NCI-H146 treated with DMSO at 0.1 percent for 48 hours (cell line): ENCODE measurements at regions not wholly inside any gene's neighbourhood (a gene's known extent, or its start where the extent isn't known, plus 50 kb on each side); places are given as distances from the start of the nearest gene placed in this dataset.

ENCODE experiments used
- DNase-seq: peaks from one replicate; lab custom pipeline; 2025; ENCODE audit not compliant: unreplicated experiment; lab: John Stamatoyannopoulos, UW

DNA sequence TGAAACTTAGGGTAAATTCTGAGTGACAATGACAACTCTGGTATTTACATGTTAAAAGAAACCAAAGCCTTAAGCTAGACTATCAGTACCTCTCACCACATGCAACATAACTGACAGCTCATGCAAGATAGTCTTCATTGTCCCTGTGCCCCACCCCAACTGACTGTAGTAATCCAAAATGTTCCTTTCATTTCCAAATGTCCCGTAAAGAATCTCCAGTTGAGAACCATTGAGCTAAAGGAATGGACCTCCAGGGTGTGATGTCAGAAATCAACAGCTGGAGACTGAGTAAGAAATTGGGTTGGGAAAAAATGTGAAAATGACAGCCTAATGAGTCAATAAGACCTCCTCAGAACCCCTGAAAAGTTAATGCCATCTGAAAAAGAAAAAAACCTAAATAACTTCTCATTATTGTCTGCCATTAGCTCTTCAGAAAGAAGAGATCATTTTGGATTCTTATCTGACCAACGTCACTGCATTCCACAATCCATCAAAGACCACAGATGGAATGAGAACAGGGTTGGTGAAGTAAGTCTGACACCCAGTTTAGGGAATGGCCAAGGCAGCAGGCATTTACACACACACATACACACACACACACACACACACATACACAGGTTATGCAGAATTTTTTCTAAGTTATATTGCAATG lies 51.7 kb upstream of the ACVR2A start:
- DNase-seq = no peak

DNA sequence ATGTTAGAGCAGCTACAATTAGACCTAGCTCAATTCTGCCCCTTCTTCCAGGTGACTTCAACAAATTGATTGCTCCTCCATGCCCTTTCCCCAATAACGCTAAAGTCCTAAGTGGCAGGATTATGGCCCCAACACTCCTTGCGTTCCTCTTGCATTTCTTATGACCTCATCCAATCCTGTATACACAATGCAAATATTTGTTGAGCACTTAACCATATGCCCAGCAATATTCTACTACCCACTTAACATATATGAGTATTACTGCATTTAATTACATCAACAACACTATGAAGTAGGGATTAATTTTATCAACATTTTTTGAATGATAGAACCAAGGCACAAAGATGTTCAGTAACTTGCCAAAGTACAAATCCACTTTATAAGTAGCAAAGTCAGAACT lies 54.2 kb upstream of the ACVR2A start:
- DNase-seq = no peak

DNA sequence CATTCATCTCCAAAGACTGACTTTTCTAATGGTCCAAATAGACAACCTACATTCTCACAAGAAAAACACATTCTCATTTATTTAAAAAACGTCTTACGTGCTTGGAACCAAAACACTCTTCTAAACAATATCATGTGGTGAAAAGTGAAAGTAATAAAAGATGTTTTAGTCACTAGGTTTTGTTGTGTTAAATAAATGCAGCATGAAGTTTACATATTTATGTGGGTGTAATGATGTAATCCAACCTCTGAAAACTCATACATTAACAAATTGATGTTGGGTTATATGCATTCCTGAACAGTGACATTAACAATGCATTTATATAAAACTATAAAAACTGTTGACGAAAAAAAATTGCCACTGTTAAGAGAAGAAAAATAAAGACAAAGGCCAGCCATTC lies 55.1 kb upstream of the ACVR2A start:
- no peak for DNase-seq

DNA sequence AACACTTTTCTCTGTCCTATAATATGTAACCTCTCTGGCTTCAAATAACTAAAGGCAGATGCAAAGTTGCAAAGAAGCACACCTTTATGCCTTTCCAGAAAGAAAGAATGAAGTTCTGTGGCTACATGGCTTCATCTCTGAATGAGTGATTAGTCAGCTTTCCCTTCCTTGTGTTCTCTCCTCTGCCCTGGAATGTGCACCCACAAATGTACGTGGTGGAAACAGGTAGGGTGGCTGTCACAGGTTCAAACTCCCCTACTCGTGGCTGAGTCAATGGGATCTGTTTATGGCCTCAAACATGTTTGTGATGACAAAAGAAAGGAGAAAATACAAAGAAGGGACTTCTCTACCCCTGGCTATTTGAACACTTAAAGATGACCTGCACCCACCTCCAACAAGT lies 55.5 kb upstream of the ACVR2A start:
- DNase-seq = no peak

DNA sequence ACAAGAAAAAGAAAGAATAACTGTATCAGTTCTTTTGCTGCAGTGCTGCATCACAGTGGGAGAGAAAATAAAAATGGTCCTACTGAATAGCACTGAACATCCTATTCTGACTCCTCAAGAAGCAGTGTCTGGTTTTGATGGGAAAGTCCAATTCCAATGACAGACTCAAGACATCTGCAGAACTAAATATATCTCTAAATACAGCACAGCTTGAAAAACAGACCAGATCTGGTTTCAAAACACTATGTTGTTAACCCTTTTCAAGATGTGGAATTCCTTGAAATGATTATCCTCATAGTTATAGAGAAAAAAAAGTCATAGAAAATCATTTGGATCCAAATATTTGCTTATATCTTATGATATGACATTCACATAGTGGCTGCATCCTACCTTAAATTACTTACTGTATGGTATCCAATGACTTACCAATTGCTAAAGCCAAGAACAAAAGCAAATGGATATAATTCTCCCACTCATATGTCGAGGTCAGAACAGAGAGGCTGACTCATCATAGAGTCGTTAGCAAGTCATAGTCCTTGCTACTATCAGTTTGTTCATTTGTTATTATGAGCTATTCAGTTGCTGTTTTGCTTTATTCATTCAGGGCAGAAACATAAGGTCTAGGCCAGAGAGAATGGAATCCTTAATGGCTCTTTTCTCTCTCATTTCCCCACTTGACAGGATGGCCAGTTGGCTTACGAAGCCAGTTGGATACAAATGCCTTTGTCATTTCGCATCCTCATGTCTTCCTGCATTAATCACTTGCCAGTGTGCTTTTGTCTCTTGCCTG lies 62.5 kb upstream of the ACVR2A start:
- no peak for DNase-seq

DNA sequence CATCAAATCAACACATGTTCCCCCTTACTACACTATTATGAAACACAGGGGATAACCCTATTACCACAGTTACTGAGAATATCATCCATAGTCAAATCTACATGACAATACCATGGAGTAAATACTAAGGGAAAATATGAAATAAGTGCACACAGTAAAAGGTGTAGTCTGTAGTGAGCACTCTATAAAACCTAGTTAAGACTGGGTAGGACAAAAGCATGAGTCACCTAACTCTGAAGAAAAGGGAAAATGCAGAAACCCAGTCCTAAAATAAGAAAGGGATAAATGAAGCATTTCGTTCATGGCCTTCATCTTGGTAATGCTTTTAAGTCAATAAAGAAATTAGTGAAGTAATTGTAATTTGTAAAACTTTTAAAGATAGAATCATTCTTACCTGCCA lies 65.4 kb upstream of the ACVR2A start:
- no peak for DNase-seq

DNA sequence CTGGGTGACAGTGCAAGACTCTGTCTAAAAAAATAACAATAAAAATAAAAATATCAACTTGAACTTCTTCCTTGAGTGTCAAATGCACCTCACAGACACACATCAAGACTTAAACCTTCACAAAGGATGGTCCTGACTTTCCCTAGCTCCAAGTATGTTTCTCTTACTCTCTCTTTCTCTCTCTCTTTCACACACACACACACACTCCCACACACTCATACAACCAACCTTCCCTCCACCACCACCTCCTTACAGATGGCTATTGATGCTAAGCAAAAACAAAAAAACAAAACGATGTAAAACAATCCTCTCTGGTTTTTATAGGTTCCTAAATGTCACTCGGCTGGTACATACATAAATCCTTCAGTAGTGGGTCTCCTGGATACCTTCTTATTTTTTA lies 67.4 kb upstream of the ACVR2A start:
- DNase-seq = no peak

DNA sequence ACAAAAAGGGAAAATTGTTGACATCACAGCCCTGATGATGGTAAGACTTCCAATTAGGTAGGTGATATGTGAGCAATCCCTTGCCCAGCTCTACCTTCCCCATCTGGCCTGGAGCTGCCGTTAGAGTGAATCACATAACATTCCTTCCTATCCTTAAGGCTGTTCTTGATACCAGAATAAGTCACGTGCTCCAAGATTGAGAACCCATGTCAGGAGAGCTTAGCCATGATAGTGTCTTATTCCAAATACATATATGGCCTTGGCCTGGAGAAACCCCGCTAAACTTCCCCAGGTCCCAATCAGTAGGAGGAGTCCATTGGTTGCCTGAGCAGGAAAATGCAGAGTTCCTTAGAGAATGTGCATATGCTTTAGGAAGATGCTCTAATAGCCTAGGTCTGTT lies 70.0 kb upstream of the ACVR2A start:
- DNase-seq = no peak

DNA sequence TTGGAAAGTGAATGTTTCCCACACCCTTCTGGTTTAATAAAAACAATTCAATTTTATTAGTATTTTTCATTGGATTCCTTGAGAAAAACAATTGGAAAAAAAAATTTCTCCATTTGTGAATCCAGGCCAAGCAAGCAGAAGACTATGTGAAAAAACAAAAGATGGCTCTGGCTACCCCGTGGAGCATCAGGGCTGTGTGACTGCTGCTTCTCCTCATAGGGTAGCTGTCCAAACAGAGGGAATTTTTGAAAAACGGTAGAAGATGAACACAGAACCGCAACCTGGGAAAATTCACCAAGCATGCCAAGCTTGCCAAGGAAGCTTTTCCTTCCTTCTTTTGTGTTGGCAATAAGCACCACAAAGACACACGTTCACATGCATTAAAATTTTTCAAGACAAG lies 71.3 kb upstream of the ACVR2A start:
- no peak for DNase-seq

DNA sequence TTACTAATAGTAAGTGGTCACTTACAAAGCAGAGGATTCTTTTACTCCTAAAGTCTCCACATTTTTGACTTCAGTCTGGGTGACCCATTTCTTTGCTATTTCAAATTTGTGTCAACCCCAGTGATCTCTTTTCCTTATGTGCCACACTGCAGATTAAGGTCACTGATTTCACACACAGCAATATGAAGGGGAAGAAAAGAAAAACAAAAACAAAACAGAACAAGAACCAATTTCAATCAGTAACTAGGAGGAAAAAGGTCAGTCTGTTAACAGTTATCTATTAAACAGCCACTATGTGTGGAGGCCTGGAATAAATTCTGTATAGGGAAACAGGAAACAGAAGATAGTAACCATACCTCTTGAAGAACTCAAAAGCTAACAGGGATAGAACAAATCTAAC lies 72.0 kb upstream of the ACVR2A start:
- no peak for DNase-seq

DNA sequence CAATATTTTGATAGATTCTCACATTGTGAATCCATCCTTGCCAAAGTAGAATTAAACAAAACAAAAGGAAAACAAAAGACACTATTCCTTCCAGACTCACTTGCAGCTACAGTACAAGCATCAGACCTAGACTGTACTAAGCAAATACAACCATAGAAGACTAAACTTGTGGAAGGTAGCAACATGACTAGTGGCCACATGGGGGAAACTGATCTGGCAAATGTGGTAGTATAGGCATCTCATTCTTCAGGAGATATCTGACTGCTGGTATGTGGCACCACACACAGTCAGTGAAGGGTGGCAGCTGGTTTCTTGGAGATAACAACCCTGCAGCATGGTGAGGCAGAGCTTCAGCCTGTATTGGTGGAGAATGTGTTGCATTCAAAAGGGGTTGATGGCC lies 81.0 kb upstream of the ACVR2A start:
- DNase-seq = no peak

DNA sequence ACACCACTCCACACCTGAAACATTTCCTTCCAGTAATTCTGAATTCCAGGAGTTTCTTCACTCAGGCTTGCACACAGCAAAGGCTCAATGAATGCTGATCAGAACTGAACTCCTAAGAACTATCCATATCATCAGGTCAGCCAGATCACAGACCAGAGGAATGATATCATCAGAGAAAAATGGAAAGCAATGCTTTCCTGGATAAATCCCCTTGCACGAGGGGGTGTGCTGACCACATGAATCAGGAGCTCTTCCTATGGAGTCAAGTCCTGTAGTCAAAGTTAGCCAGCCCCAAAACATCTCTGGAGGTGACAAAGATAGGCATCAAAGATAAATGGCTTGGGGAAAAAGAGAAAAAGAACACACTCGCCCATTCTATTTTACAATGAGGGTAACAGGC lies 83.8 kb upstream of the ACVR2A start:
- no peak for DNase-seq

DNA sequence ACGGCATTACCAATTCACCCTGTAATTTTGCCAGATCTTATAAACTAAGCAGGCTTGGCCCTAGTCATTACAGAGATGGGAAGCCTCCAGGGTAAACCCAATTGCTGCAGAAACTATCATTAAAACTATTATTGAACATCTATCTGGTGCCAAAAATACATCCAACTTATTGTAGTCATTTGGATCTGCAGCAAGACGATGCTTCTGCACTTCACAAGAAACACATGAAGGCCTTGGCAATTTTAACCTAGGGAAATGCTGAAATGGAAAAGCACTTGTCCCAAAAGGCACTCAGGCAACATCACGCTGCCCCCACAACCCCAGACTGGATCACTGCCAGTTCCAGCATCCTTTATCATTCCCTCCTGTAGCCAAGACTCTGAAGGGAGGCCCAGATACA lies 85.3 kb upstream of the ACVR2A start:
- DNase-seq = no peak

DNA sequence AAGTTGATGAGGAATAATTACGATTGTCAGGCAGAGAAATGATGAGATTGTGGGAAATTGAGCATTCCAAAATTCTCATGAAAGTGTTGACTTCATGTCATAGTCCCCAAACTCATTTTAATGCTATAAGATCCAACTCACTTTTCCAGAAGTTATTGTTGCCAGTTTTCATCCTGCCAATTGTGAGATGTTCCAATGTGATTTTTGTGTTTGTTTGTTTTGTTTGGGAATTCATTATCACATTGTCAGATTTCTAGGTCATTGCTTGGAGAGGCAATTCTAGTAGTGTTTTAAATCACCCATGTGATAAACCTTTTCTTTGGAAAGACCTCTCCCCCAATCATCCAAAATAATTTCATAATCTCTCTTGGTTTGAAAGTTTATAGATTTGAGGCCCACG lies 86.0 kb upstream of the ACVR2A start:
- no peak for DNase-seq

DNA sequence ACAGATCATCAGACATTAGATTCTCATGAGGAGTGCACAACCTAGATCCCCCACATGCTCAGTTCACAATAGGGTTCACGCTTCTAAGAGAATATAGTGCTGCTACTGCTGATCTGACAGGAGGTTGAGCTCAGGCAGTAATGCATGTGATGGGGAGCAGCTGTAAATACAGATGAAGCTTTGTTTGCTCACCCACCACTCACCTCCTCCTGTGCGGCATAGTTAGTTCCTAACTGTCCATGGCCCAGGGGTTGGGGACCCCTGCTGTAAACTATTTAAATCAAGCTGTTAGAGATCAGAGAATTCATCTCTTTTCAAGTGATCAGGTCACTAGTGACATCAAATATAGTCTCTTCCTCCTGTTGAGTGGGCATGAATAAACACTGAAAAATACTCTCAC lies 88.8 kb upstream of the ACVR2A start:
- DNase-seq = peak; percentile 40

DNA sequence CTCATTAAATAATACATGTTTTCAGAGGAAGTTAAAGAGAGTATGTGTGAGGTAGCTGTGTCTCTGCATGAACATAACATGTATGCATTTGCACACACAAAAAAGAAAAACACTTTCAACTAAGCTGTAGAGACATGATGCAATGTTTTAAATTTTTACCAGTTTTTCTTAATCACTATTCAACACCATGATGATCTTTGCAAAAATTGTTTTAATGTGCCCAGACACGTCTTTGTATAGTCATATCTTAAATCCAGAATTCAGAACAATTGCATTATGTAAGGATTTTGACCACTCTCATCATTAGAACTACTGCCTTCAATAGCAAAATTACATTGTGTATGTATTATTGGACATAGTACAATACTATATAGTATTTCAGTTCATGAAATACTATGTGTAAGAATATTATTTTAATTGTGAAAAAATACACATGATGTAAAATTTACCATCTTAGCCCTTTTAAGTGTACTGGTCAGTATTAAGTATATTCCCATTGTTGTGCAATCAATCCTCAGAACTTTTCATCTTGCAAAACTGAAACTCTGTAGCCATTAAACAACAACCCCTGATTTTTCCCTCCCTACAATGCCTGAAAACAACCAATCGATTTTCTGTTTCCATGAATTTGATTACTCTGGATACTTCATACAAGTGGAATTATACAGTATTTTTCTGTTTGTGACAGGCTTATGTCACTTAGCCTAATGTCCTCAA lies 104.5 kb upstream of the ACVR2A start:
- no peak for DNase-seq

DNA sequence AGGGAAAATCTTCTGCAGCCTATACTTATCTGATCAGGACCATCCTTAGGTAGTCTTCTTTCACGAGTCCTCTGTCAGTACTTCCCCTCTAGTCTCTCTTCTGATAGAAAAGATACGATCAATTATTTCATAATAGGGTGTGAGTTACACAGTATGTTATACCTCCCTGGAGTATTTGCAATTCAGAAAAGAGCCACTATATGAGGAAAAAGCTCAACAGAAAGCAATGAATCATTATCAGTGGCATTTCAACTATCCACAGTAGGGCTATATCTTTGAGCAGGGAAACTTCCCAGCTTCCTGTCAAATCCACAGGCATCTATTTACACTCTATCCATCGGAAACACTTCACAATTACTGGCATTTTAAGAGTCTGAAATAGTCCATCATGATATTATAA lies 105.3 kb upstream of the ACVR2A start:
- no peak for DNase-seq

DNA sequence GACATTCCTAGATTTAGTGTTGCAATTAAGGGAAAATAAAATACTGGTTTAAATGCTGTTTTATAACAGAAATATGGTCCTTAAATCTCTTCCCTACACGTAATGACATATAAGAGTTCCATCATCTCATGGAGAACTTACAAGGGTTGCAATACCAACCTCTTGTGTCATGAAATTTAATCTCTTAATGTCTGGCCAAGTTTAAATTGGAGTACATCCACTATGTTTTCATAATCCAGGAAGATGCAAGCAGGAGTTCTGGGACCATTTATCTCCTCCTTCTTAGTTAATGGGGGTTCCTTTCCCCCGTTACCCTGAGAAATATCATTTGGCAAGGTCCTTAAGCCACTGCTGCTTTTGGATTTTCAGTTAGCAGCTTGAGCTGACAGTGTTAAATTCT lies 126.0 kb upstream of the ACVR2A start:
- no peak for DNase-seq

DNA sequence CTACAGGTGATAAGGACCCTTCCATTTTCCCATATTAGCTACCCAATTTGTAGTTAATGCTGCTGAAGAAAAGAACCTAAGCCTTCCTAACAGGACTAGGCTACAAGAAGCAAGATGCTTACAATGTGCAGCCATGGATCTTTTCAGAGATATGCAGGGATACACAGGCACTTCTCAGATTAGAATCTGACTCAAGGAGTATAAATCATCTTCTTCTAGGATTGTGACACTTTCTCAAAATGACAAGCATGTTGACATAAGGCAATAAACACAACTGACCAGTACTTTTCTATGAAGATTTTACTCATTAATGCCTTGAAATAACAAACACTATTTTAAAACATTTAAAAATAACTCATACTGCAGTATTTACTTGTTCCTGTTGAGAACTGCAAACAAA lies 127.9 kb upstream of the ACVR2A start:
- DNase-seq = no peak

DNA sequence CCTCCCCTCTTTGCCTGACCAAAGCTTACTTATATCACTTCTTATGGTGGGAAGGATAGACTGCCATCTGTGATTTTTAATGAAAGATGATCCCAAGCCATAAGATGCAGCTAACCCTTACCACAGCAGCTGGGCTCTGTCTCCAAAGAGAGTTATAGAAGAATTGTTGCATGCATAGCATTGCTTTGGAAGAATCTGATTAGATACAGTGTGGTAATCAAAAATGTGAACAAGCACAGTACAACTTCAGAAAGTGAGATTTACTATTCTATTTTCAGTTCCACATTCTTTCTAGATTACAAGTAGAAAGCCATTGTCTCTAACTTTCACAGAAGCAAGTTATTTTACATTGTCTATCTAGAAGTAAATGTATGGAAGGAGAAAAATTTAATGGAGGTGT lies 129.0 kb upstream of the ACVR2A start:
- no peak for DNase-seq

DNA sequence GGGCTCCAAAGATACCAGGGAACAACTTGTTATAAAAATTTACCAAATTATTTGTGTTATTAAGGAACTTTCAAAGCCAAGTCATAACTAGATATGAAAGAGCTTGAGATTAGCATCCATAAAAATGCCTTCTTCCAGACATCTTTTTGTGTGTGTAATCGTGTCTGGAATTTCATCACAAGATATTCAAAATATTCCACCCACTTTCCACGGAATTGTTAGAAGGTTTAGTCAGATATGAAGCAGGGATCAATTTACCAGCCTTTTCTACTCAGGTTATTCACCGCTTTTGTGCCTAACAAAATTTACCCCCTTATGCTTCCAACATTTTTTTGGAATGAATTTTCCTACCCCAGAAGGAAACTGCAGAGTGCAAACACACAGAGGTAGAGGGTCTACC lies 130.2 kb upstream of the ACVR2A start:
- DNase-seq = no peak

DNA sequence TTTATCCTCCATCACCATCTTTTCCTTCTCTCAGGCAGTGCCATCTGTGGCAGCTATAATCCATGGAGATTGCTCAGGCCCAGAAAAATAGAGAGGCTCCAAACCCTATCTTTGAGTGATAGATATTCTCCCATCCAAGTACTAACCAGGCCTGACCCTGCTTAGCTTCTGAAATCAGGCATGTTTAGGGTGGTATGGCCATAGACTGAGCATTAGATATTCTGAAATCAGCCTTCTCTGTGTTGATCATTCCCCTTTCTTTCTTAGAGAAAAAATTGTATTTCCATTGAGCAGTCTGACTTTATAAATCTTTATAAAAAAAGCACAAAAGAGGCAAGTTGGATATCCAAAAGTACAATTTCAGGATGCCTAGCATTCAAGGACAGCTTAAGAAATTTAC lies 131.5 kb upstream of the ACVR2A start:
- no peak for DNase-seq
